IMR-90 (cell line): ENCODE measurements at regions not wholly inside any gene's neighbourhood (a gene's known extent, or its start where the extent isn't known, plus 50 kb on each side); places are given as distances from the start of the nearest gene placed in this dataset.

Experiments used
- ATAC-seq: fragments of 200-7000 bp; cut with Tn5 transposase; 2 replicates; pipeline ENCODE4 v1.9.1; 2020; ENCODE audit warnings: low read depth, mild to moderate bottlenecking, moderate library complexity
- BruUV-seq: library from RNA; stranded (reverse); fragments of 400-500 nt; replicated peaks from 2 replicates; lab custom pipeline; 2021; lab: Mats Ljungman, UMichigan
- CTCF ChIA-PET: fragments of 300-600 bp; formaldehyde crosslinking; extraction: SDS; loops from one replicate; lab custom pipeline; 2021; ENCODE audit warnings: antibody characterized with exemption; lab: Yijun Ruan, JAX
- POLR2A ChIA-PET: fragments of 300-600 bp; sonication (Branson Sonifier 250); formaldehyde crosslinking; loops from one replicate; lab custom pipeline; 2022; ENCODE audit warnings: antibody characterized with exemption; ENCODE audit not compliant: unreplicated experiment; lab: Charles Lee
- DNase-seq: peaks from one replicate; pipeline ENCODE4 v3.0.0; 2013
- H2AFZ ChIP-seq: replicated peaks from 2 replicates; pipeline ENCODE3; 2013; ENCODE audit warnings: low read length, mild to moderate bottlenecking; ENCODE audit not compliant: poor library complexity
- H2AK5ac ChIP-seq: 2 replicates; pipeline ENCODE4 v1.6.1; 2013; ENCODE audit warnings: low read depth, low read length, inconsistent platforms
- H2AK9ac ChIP-seq: replicated peaks from 2 replicates; pipeline ENCODE3; 2013; ENCODE audit warnings: mild to moderate bottlenecking, low read depth, low read length, moderate library complexity; ENCODE audit not compliant: poor library complexity
- H2BK120ac ChIP-seq: 2 replicates; pipeline ENCODE4 v1.6.1; 2013; ENCODE audit warnings: low read depth, low read length, inconsistent platforms
- H2BK15ac ChIP-seq: 3 replicates; pipeline ENCODE4 v1.6.1; 2013; ENCODE audit warnings: low read depth, low read length, inconsistent platforms
- H2BK20ac ChIP-seq: 2 replicates; pipeline ENCODE4 v1.6.1; 2013; ENCODE audit warnings: low read depth, mild to moderate bottlenecking, inconsistent platforms, low read length, moderate library complexity
- H2BK5ac ChIP-seq: 2 replicates; pipeline ENCODE4 v1.6.1; 2013; ENCODE audit warnings: mild to moderate bottlenecking, low read depth, low read length, inconsistent platforms; ENCODE audit not compliant: poor library complexity, severe bottlenecking
- H3K14ac ChIP-seq: replicated peaks from 2 replicates; pipeline ENCODE4 v1.6.1; 2013; ENCODE audit warnings: low read depth, low read length, inconsistent platforms
- H3K18ac ChIP-seq: 2 replicates; pipeline ENCODE4 v1.6.1; 2013; ENCODE audit warnings: low read depth, low read length, control low read depth
- H3K23ac ChIP-seq: 2 replicates; pipeline ENCODE4 v1.6.1; 2013; ENCODE audit warnings: low read depth, low read length, inconsistent platforms
- H3K27ac ChIP-seq: 2 replicates; pipeline ENCODE4 v1.5.1; 2013; ENCODE audit warnings: mild to moderate bottlenecking, control low read depth, low read length; ENCODE audit not compliant: insufficient read depth
- H3K27me3 ChIP-seq: 2 replicates; pipeline ENCODE4 v1.6.1; 2013; ENCODE audit warnings: low read length; ENCODE audit not compliant: control insufficient read depth, insufficient read depth
- H3K36me3 ChIP-seq: 2 replicates; pipeline ENCODE4 v1.6.1; 2013; ENCODE audit warnings: low read length, mixed read lengths; ENCODE audit not compliant: control insufficient read depth, insufficient read depth
- H3K4ac ChIP-seq: 2 replicates; pipeline ENCODE4 v1.6.1; 2013; ENCODE audit warnings: low read depth, low read length, inconsistent platforms
- H3K4me1 ChIP-seq: 2 replicates; pipeline ENCODE4 v1.6.1; 2013; ENCODE audit warnings: low read length, mixed read lengths; ENCODE audit not compliant: control insufficient read depth, insufficient read depth
- H3K4me2 ChIP-seq: 2 replicates; pipeline ENCODE4 v1.6.1; 2013; ENCODE audit warnings: low read depth, mild to moderate bottlenecking, control low read depth, low read length, moderate library complexity
- H3K4me3 ChIP-seq: 2 replicates; pipeline ENCODE4 v1.5.1; 2013; ENCODE audit warnings: low read depth, mild to moderate bottlenecking, control low read depth, low read length, moderate library complexity; ENCODE audit not compliant: insufficient read depth
- H3K56ac ChIP-seq: 2 replicates; pipeline ENCODE4 v1.6.1; 2013; ENCODE audit warnings: low read length, inconsistent platforms; ENCODE audit not compliant: insufficient read depth; ENCODE audit errors: extremely low read depth
- H3K79me1 ChIP-seq, 2 experiments: 2 replicates each; pipeline ENCODE4 v1.6.1; 2013; ENCODE audit warnings: low read length in 2 of 2, inconsistent platforms in 1 of 2, low read depth in 1 of 2
- H3K9ac ChIP-seq: 2 replicates; pipeline ENCODE4 v1.6.1; 2013; ENCODE audit warnings: low read depth, low read length, control low read depth
- H3K9me1 ChIP-seq: 2 replicates; pipeline ENCODE4 v1.6.1; 2013; ENCODE audit warnings: low read length, inconsistent platforms; ENCODE audit not compliant: insufficient read depth
- H3K9me3 ChIP-seq: 2 replicates; pipeline ENCODE4 v1.6.1; 2013; ENCODE audit warnings: low read length; ENCODE audit not compliant: control insufficient read depth, insufficient read depth
- H4K20me1 ChIP-seq: 2 replicates; pipeline ENCODE4 v1.6.1; 2013; ENCODE audit warnings: low read length, inconsistent platforms; ENCODE audit not compliant: insufficient read depth
- H4K5ac ChIP-seq: 2 replicates; pipeline ENCODE4 v1.6.1; 2013; ENCODE audit warnings: mild to moderate bottlenecking, low read depth, low read length, control low read depth
- H4K8ac ChIP-seq, 2 experiments: 2 replicates each; pipeline ENCODE4 v1.6.1; 2013; ENCODE audit warnings: low read depth in 2 of 2, low read length in 2 of 2, control low read depth in 1 of 2, inconsistent platforms in 1 of 2
- H4K91ac ChIP-seq: 2 replicates; pipeline ENCODE4 v1.6.1; 2013; ENCODE audit warnings: low read depth, low read length, inconsistent platforms; ENCODE audit not compliant: insufficient read depth
- CEBPB ChIP-seq: IDR thresholded peaks from 2 replicates; pipeline ENCODE4 v1.6.1; 2012; ENCODE audit warnings: low read depth, low read length, improper control_type of control experiment
- CHD1 ChIP-seq: IDR thresholded peaks from 2 replicates; pipeline ENCODE4 v1.6.1; 2012; ENCODE audit warnings: low read depth, low read length, improper control_type of control experiment
- POLR2A ChIP-seq: IDR thresholded peaks from 2 replicates; pipeline ENCODE4 v1.6.1; 2012; ENCODE audit warnings: mild to moderate bottlenecking, low read depth, low read length
- RCOR1 ChIP-seq: IDR thresholded peaks from 2 replicates; pipeline ENCODE4 v1.6.1; 2012; ENCODE audit warnings: mild to moderate bottlenecking, low read length, improper control_type of control experiment; ENCODE audit not compliant: insufficient replicate concordance
- RFX5 ChIP-seq: IDR thresholded peaks from 2 replicates; pipeline ENCODE4 v1.8.0; 2012; ENCODE audit warnings: low read depth, mild to moderate bottlenecking, low read length, moderate library complexity
- SMC3 ChIP-seq: fragments of 150-350 bp; IDR thresholded peaks from 2 replicates; pipeline ENCODE4 v1.6.1; 2016; ENCODE audit warnings: low read depth, mild to moderate bottlenecking, antibody characterized with exemption, low read length, moderate library complexity
- WGBS, 2 experiments: methylation state at CpG; one replicate each; pipeline versions ENCODE4 v1.1.5 to v1.1.7; 2013; ENCODE audit warnings: missing lambda C conversion rate in 2 of 2; ENCODE audit not compliant: insufficient read length in 1 of 2; ENCODE audit errors: extremely low coverage in 2 of 2; 5-methylcytosine and 5-hydroxymethylcytosine counted together
- dilution Hi-C: fragments of 300-500 bp; cut with HindIII; formaldehyde crosslinking; loops from one replicate; pipeline ENCODE4 v1.14.3; 2018; ENCODE audit warnings: low sequenced_read_pairs; ENCODE audit not compliant: unreplicated experiment
- in situ Hi-C: fragments of 300-500 bp; cut with MboI; formaldehyde crosslinking; loops from 3 replicates; pipeline ENCODE4 v1.14.3; 2019; ENCODE audit warnings: low sequenced_read_pairs, inconsistent platforms, mixed read lengths
- intact Hi-C: fragments of 100-400 bp; cut with micrococcal nuclease; formaldehyde crosslinking; loops from 2 replicates; pipeline ENCODE4 v1.10.0; 2022
- TF ChIP-seq, protein P1 (sequence below): conservative IDR thresholded peaks from 2 replicates; pipeline ENCODE4 v1.5.1; 2012; ENCODE audit warnings: mild to moderate bottlenecking, low read depth, low read length, improper control_type of control experiment
- TF ChIP-seq, protein P2 (sequence below): fragments of 150-350 bp; IDR thresholded peaks from 2 replicates; pipeline ENCODE4 v1.6.1; 2016; ENCODE audit warnings: low read depth, mild to moderate bottlenecking, low read length, moderate library complexity, borderline replicate concordance

DNA sequence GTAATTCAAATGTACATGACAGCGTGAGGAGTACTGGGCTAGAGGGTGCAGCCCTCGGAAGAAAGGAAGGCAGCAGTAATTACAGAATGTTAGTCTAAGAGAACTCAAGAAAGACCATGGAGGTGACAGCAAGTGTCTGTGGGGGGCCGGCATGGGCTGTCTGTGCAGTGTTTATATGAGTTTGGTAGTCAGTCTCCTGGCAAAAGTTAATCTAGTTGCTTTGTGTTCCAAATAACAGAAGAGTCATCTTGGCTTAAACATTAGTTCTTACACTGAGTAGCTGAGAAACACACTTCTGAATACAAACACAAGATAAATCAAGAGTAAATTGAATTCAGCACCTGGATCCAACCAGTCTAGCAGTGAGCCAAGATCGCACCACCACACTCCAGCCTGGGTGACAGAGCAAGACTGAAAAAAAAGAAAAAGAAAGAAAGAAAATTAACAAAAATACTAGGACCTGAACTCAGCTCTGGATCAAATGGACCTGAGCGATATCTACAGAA, 189.3 kb upstream of the COX10 start:
- ChIA-PET POLR2A (no interaction called here), CTCF (no interaction called here)
- DNase-seq (no peak), ATAC-seq (no peak)
- H3K9me3 ChIP-seq = no peaks in the 10 kb centered on the region
- no peaks in the 10 kb centered on the region for H3K79me1 ChIP-seq
- no peak overlapping the region for H2AK5ac ChIP-seq
- no peak overlapping the region for H3K4me3 ChIP-seq
- H2BK15ac ChIP-seq = no peak overlapping the region
- H2BK20ac ChIP-seq = no peak overlapping the region
- no peaks in the 10 kb centered on the region for H4K20me1 ChIP-seq
- no peak overlapping the region for H3K14ac ChIP-seq
- no peaks in the 10 kb centered on the region for H3K36me3 ChIP-seq
- no peak overlapping the region for H2AK9ac ChIP-seq
- no peak overlapping the region for H4K5ac ChIP-seq
- H3K9ac ChIP-seq = no peak overlapping the region
- BruUV-seq = no TSS peak
- no CpG with 5 or more reads among the region's 5 CpGs for WGBS, 2 experiments
- no peak overlapping the region for H3K18ac ChIP-seq
- no peak overlapping the region for H3K27ac ChIP-seq
- H3K4me2 ChIP-seq = no peak overlapping the region
- no peak overlapping the region for H3K23ac ChIP-seq
- TF ChIP-seq, protein P1, sequence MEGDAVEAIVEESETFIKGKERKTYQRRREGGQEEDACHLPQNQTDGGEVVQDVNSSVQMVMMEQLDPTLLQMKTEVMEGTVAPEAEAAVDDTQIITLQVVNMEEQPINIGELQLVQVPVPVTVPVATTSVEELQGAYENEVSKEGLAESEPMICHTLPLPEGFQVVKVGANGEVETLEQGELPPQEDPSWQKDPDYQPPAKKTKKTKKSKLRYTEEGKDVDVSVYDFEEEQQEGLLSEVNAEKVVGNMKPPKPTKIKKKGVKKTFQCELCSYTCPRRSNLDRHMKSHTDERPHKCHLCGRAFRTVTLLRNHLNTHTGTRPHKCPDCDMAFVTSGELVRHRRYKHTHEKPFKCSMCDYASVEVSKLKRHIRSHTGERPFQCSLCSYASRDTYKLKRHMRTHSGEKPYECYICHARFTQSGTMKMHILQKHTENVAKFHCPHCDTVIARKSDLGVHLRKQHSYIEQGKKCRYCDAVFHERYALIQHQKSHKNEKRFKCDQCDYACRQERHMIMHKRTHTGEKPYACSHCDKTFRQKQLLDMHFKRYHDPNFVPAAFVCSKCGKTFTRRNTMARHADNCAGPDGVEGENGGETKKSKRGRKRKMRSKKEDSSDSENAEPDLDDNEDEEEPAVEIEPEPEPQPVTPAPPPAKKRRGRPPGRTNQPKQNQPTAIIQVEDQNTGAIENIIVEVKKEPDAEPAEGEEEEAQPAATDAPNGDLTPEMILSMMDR = no peak
- TF ChIP-seq CEBPB (no peak), RCOR1 (no peak), CHD1 (no peak), POLR2A (no peak), SMC3 (no peak), RFX5 (no peak)
- TF ChIP-seq, protein P2, sequence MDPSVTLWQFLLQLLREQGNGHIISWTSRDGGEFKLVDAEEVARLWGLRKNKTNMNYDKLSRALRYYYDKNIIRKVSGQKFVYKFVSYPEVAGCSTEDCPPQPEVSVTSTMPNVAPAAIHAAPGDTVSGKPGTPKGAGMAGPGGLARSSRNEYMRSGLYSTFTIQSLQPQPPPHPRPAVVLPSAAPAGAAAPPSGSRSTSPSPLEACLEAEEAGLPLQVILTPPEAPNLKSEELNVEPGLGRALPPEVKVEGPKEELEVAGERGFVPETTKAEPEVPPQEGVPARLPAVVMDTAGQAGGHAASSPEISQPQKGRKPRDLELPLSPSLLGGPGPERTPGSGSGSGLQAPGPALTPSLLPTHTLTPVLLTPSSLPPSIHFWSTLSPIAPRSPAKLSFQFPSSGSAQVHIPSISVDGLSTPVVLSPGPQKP = no peak
- intact Hi-C loops = loop anchor here (10.0 kb wide), 1 partner anchor 175 kb away; no protein-coding TSS in a partner anchor
- in situ Hi-C loops = no loop called here
- H2AFZ ChIP-seq = no peak overlapping the region
- dilution Hi-C loops = no loop called here
- no peak overlapping the region for H4K8ac ChIP-seq
- H3K9me1 ChIP-seq = no peaks in the 10 kb centered on the region
- no peak overlapping the region for H3K56ac ChIP-seq
- no peak overlapping the region for H4K91ac ChIP-seq
- H3K4ac ChIP-seq = no peak overlapping the region
- no peak overlapping the region for H2BK5ac ChIP-seq
- no peak overlapping the region for H2BK120ac ChIP-seq
- H3K27me3 ChIP-seq = no peaks in the 10 kb centered on the region
- H3K4me1 ChIP-seq = no peaks in the 10 kb centered on the region
